ENCODE measurements at regions not wholly inside any gene's neighbourhood (a gene's known extent, or its start where the extent isn't known, plus 50 kb on each side); places are given as distances from the start of the nearest gene placed in this dataset.
"Not testable (repeated sequence)": the region's sequence is repeated elsewhere in the genome, so short reads cannot be mapped to it uniquely, and the experiment has no call there.

DNA sequence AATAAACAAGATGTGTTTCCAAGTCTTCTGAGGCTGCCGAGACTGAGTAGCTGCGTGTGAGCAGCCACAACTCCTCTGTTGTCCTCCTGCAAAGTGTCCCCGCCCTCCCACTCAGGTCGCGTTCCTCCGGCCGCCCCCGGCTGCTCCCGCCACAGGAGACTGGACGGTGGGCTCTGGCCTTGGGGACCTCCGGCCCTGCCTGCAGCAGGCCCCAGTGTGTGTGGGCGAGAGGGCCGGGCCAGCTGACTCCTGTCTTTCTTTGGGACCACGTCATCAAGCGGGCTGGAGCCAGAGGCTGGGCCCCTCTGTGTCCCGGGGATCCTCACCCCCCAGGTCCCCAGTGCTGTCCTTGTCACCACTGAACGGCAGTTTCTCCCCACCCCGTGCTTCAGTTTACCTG is 175.3 kb downstream of the NPIPB11 start:
- TF ChIP-seq POLR2A (IDR thresholded peaks at IDR 0.05): no peak
- TF ChIP-seq, protein P1, sequence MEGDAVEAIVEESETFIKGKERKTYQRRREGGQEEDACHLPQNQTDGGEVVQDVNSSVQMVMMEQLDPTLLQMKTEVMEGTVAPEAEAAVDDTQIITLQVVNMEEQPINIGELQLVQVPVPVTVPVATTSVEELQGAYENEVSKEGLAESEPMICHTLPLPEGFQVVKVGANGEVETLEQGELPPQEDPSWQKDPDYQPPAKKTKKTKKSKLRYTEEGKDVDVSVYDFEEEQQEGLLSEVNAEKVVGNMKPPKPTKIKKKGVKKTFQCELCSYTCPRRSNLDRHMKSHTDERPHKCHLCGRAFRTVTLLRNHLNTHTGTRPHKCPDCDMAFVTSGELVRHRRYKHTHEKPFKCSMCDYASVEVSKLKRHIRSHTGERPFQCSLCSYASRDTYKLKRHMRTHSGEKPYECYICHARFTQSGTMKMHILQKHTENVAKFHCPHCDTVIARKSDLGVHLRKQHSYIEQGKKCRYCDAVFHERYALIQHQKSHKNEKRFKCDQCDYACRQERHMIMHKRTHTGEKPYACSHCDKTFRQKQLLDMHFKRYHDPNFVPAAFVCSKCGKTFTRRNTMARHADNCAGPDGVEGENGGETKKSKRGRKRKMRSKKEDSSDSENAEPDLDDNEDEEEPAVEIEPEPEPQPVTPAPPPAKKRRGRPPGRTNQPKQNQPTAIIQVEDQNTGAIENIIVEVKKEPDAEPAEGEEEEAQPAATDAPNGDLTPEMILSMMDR (IDR thresholded peaks at IDR 0.05): no peak
- intact Hi-C loops (cut with DNase I; ENCODE audit: low total_unique reads): no loop called here
- Histone ChIP-seq H3K36me3 (no peaks in the 10 kb centered on the region), H3K4me3 (no peak overlapping the region), H3K27ac (peak overlapping the region; percentile 66 to 68), H3K4me1 (no peaks in the 10 kb centered on the region), H3K27me3 (no peaks in the 10 kb centered on the region), H3K9me3 (no peaks in the 10 kb centered on the region)
- DNase-seq: peak in 1 of 2 donors; percentile 45

DNA sequence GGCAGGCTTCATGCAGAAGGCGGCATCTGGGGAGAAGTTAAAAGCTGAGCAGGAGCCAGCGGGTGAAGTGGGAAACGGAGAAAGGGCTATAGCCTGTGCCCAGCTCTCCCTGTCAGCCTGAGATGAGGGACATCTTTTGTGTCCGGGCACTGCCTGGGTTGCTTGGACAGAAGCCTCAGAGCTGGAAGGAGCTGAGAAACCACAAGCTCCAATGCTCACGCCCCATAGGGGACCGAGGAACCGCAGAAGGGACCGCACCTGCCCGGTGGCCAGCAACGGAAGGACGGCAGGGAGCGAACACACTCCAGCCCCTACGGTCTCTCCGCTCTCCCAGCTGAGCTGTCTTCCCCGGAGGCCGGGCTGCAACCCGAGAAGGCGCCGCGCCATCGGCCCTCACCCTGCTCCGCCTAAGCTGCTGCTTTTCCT is 175.8 kb downstream of the NPIPB11 start:
- Histone ChIP-seq H3K4me1 (no peaks in the 10 kb centered on the region), H3K27ac (peak overlapping the region; percentile 66 to 68), H3K27me3 (no peaks in the 10 kb centered on the region), H3K9me3 (no peaks in the 10 kb centered on the region), H3K36me3 (no peaks in the 10 kb centered on the region), H3K4me3 (no peak overlapping the region)
- intact Hi-C loops (cut with DNase I; ENCODE audit: low total_unique reads): no loop called here
- no peak for DNase-seq
- TF ChIP-seq, protein P1 (IDR thresholded peaks at IDR 0.05): no peak
- TF ChIP-seq POLR2A (IDR thresholded peaks at IDR 0.05): no peak

DNA sequence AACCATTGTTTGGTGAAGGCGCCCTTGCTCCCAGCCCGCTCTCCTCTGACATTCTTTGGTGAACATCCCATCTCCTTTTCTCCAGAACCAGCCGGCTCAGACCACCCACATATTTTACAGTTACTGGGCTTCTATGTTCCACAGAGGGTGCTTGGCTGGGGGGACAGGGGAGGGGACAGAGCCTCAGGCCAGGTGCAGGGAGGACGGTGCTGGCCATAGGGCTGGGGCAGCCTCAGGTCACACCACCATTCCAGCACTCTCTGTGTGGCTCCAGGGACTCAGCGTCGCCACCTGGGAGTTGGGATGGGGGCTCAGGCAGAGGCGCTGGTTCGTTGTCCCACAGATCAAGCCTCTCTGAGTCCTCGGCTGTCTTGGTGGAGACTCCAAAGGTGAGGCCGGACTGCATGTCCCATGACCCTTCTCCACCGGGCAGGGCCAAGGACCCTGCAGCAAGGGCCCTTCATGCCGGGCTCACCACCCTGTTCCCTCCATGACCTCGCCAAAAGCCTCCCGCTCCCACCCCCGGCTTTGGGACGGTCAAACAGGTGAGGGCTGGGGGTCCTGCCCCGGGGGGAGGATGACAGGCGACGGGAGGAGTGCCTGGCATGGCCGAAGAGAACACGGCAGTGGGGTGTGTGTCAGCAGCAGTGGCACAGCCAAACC is 176.4 kb downstream of the NPIPB11 start:
- H3K9me3 ChIP-seq; H3K36me3 ChIP-seq; H3K4me1 ChIP-seq; H3K27me3 ChIP-seq; DNase-seq; H3K4me3 ChIP-seq; intact Hi-C loops (cut with DNase I; ENCODE audit: low total_unique reads): not testable (repeated sequence)
- peak overlapping the region; percentile 66 to 68 for H3K27ac ChIP-seq

DNA sequence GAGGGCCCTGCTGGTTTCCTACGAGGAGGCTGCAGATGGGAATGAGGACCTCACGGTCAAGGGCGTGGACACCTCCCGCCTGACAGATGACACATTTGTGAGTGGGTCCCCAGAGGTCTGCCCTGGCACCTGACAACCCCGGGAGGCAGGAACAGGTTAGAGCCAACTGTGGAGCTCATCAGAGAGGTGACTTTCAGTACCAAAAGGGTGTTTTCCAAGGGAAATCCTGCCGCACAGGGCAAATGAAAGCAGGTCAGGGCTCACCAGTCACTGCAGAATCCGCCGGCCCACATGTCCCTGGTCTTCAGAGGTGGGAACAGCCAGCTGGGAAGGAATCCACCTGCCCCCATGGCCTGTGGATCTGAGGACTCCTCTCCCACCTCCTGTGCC is 176.9 kb downstream of the NPIPB11 start:
- H3K4me1 ChIP-seq; DNase-seq; H3K4me3 ChIP-seq; H3K9me3 ChIP-seq; H3K36me3 ChIP-seq; H3K27ac ChIP-seq; intact Hi-C loops (cut with DNase I; ENCODE audit: low total_unique reads); H3K27me3 ChIP-seq: not testable (repeated sequence)

DNA sequence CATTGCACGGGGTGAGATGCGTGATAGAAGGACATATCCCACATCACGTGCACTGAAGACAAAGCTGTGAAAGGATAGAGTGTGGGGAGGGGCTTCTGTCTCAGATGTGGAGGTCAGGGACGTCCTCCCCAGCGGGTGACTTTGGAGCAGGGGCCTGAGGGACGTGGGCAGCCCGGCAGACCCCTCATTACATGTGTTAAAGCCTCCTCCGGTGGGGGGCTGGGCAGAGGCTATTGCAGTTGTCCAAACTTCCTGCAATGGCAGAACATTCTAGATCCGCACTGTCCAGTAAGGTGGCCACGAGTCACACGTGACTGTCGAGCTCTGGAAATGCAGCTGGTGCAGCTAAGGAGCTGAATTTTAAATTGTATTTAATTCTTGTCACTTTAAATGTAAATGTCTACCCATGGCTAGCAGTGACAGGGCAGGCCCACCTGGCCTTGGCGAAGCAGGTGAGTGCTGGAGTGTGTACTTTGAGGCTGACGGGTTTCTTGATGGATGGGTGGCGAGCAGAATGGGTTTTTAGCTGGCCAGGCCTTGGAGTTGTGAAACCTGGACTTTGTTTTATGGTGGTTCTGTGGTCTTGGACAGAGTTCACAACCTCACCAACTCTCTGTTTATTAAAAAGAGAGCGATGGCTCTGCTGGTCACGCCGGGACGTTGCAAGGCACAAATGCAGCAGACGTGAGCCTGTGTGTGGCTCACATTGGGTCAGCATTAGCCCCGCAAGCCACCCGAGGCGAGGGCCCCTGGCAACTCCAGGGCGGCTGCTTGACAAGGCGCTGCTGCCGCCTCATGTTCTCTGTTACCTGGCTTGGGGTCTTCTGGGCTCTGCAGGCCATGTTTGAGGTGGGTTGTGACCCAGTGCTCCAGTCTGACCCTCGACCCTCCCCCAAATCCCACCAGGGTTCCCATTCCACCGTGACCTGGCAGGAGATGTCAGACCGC is 177.6 kb downstream of the NPIPB11 start:
- H3K4me1 ChIP-seq; H3K27me3 ChIP-seq; H3K9me3 ChIP-seq; H3K27ac ChIP-seq; H3K4me3 ChIP-seq; DNase-seq; H3K36me3 ChIP-seq; intact Hi-C loops (cut with DNase I; ENCODE audit: low total_unique reads): not testable (repeated sequence)

DNA sequence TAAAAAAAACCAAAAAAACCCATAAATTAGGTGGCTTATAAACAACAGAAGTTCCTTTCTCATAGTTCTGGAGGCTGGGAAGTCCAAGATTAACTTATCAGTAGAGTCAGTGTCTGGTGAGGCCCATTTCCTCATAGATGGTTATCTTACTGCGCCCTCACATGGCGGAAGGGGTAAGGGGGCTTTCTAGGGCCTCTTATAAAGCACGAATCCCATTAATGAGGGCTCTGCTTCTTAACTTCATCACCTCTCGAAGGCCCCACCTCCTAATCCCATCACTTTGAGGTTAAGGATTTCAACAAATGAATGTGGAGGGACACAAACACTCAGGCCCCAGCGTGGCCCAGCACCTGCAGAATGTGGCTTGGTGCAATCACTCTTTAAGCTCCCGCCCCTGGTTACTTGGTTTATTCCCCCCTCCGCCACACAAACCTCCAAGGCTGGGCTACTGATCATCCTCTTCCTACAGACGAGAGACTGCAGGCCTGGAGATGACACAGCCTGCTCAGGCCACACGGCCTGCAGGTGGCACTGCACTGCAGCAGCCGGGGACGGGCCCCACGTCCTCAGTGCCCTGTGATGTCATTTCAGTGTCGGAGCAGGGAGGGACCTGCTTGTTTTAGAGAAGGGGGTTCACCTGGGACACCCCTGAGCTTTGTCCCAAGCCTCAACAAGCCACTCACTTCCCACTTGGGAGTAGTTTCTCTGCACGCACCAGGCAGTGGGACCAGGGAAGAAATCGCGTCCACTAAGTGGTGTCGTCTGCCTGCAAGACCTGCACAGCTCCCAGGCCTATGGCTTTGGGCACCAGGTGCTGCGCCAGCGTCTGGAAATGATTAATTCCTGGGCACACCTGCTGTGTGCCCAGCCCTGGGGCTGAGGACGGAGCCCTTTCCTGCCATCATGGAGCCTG is 178.5 kb downstream of the NPIPB11 start:
- intact Hi-C loops (cut with DNase I; ENCODE audit: low total_unique reads); H3K27me3 ChIP-seq; H3K27ac ChIP-seq; H3K36me3 ChIP-seq; H3K4me1 ChIP-seq; H3K4me3 ChIP-seq; H3K9me3 ChIP-seq: not testable (repeated sequence)
- TF ChIP-seq, protein P1 (IDR thresholded peaks at IDR 0.05): peak; percentile 23 to 50 (median 46)
- DNase-seq: peak in 1 of 2 donors; percentile 53

All from uterus (tissue), 3 donors.